GM18867 (cell line): ENCODE measurements at regions not wholly inside any gene's neighbourhood (a gene's known extent, or its start where the extent isn't known, plus 50 kb on each side); places are given as distances from the start of the nearest gene placed in this dataset.

ENCODE experiments used
- ATAC-seq: cut with Tn5 transposase; IDR thresholded peaks from one replicate; pipeline ENCODE4 v1.9.1; 2021; ENCODE audit warnings: mild to moderate bottlenecking, moderate library complexity; ENCODE audit not compliant: unreplicated experiment

DNA sequence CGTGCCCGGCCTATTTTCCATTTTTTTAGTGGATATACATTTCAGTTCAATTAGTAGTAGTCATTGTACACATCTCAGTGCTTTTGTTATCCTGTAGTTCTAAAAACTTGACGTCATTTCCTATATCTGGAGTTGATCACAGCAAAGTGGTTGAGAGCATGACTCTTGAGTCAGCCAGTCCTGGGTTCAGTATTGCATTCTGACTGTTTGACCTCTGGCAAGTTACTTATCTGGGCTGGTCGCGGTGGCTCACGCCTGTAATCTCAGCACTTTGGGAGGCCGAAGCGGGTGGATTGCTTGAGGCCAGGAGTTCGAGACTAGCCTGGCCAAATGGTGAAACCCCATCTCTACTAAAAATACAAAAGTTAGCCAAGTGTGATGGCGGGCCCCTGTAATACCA is 50.4 kb upstream of the PPM1B start:
- no peak for ATAC-seq
